Ovary (tissue), 7 donors: ENCODE measurements at regions not wholly inside any gene's neighbourhood (a gene's known extent, or its start where the extent isn't known, plus 50 kb on each side); places are given as distances from the start of the nearest gene placed in this dataset.

ENCODE experiments used
- DNase-seq, 5 donors: peaks; one replicate each; pipeline ENCODE4 v3.0.0-alpha.2; 2019 to 2020
- H3K27ac ChIP-seq, 2 donors: fragments of 200-600 bp; one replicate each; pipeline versions ENCODE4 v1.5.1 to v1.8.0; 2019 to 2022
- H3K27me3 ChIP-seq: fragments of 200-600 bp; one replicate; pipeline ENCODE4 v1.8.0; 2022
- H3K36me3 ChIP-seq: fragments of 200-600 bp; sonication (generic); one replicate; pipeline ENCODE4 v1.5.1; 2019
- H3K4me1 ChIP-seq: one replicate; pipeline ENCODE4 v1.8.1; 2013; ENCODE audit warnings: mild to moderate bottlenecking, moderate library complexity; ENCODE audit not compliant: insufficient read depth
- H3K4me3 ChIP-seq: fragments of 200-600 bp; sonication (generic); one replicate; pipeline ENCODE4 v1.5.1; 2017
- H3K9me3 ChIP-seq, 2 donors: fragments of 200-600 bp in 1 of 2; sonication (generic) in 1 of 2; one replicate each; pipeline versions ENCODE4 v1.5.1 to v1.8.1; 2013 to 2019; ENCODE audit warnings: mild to moderate bottlenecking in 1 of 2, moderate library complexity in 1 of 2
- CTCF ChIP-seq, 3 donors: fragments of 450-650 bp in 2 of 3; fragments of 200-600 bp in 1 of 3; IDR thresholded peaks; one replicate each; pipeline versions ENCODE4 v1.5.1 to v1.8.0; 2016 to 2022; ENCODE audit warnings: antibody characterized with exemption in 3 of 3, mild to moderate bottlenecking in 1 of 3
- EP300 ChIP-seq: sonication (generic); formaldehyde crosslinking; IDR thresholded peaks from one replicate; pipeline ENCODE4 v1.6.1; 2017; ENCODE audit warnings: antibody characterized with exemption
- POLR2A ChIP-seq: fragments of 450-650 bp; IDR thresholded peaks from one replicate; pipeline ENCODE4 v1.6.1; 2017; ENCODE audit warnings: antibody characterized with exemption, mild to moderate bottlenecking, moderate library complexity
- WGBS, 3 donors: extraction: QIAGEN DNeasy Blood & Tissue Kit in 1 of 3; methylation state at CpG; one replicate each; pipeline versions ENCODE4 v1.1.5 to v1.1.7; 2013 to 2017; 5-methylcytosine and 5-hydroxymethylcytosine counted together
- intact Hi-C, 4 donors: fragments of 100-400 bp; cut with DNase I; formaldehyde crosslinking; loops; one replicate each; pipeline versions ENCODE4 v1.11.0 to v1.15.1; 2022 to 2023
- donor health status: DM: no; HTN: no; CAD: no; lungs with moderate emphysema.
- donor health status: DM: no; HTN: no; CAD: no.
- donor health status: Bipolar disorder and iron deficiency.
- donor health status: DM: no; HTN: no; CAD: no.
- donor health status: DM: yes; HTN: yes; CAD: no.

GRCh38 chr18:2411381-2411960 lies 159.8 kb downstream of the METTL4 start:
- 93 to 100% (median 93%) methylated on average over 1 of the region's 1 CpG for WGBS, 3 donors
- DNase-seq: no peak
- Histone ChIP-seq H3K27ac (no peak overlapping the region), H3K4me1 (no peaks in the 10 kb centered on the region), H3K27me3 (no peaks in the 10 kb centered on the region), H3K36me3 (no peaks in the 10 kb centered on the region), H3K4me3 (no peak overlapping the region), H3K9me3 (no peaks in the 10 kb centered on the region)
- intact Hi-C loops: no loop called here
- TF ChIP-seq CTCF (IDR thresholded peaks at IDR 0.05) (no peak), EP300 (no peak), POLR2A (no peak)

- WGBS, 3 donors: 74 to 81% (median 81%) methylated on average over 3 of the region's 3 CpGs
- intact Hi-C loops: no loop called here
- Histone ChIP-seq H3K9me3 (no peaks in the 10 kb centered on the region), H3K4me3 (no peak overlapping the region), H3K4me1 (no peaks in the 10 kb centered on the region), H3K27ac (no peak overlapping the region), H3K27me3 (no peaks in the 10 kb centered on the region), H3K36me3 (no peaks in the 10 kb centered on the region)
- TF ChIP-seq POLR2A (no peak), EP300 (no peak), CTCF (IDR thresholded peaks at IDR 0.05) (no peak)
- no peak for DNase-seq
Measured at GRCh38 chr18:2412281-2412680, 159.0 kb downstream of the METTL4 start.

- Histone ChIP-seq H3K9me3 (no peaks in the 10 kb centered on the region), H3K4me3 (no peak overlapping the region), H3K36me3 (no peaks in the 10 kb centered on the region), H3K4me1 (no peaks in the 10 kb centered on the region), H3K27me3 (no peaks in the 10 kb centered on the region), H3K27ac (no peak overlapping the region)
- no peak for DNase-seq
- TF ChIP-seq POLR2A (no peak), EP300 (no peak), CTCF (IDR thresholded peaks at IDR 0.05) (no peak)
- WGBS, 3 donors: 71 to 81% (median 71%) methylated on average over 9 of the region's 9 CpGs
- intact Hi-C loops: no loop called here
Measured at GRCh38 chr18:2412996-2413751, 158.1 kb downstream of the METTL4 start.

- Histone ChIP-seq H3K36me3 (no peaks in the 10 kb centered on the region), H3K4me3 (no peak overlapping the region), H3K27me3 (no peaks in the 10 kb centered on the region), H3K4me1 (no peaks in the 10 kb centered on the region), H3K9me3 (no peaks in the 10 kb centered on the region), H3K27ac (no peak overlapping the region)
- TF ChIP-seq POLR2A (no peak), CTCF (IDR thresholded peaks at IDR 0.05) (no peak)
- intact Hi-C loops: no loop called here
- DNase-seq: no peak
Measured at GRCh38 chr18:2414235-2414634, 157.1 kb downstream of the METTL4 start.
